IPS-NIHi7 (cell line): ENCODE measurements at regions not wholly inside any gene's neighbourhood (a gene's known extent, or its start where the extent isn't known, plus 50 kb on each side); places are given as distances from the start of the nearest gene placed in this dataset.
"Not testable (repeated sequence)": the region's sequence is repeated elsewhere in the genome, so short reads cannot be mapped to it uniquely, and the experiment has no call there.

Experiments
- DNase-seq: peaks from one replicate; pipeline ENCODE4 v3.0.0; 2012; ENCODE audit warnings: mixed read lengths; ENCODE audit errors: extremely low spot score

DNA sequence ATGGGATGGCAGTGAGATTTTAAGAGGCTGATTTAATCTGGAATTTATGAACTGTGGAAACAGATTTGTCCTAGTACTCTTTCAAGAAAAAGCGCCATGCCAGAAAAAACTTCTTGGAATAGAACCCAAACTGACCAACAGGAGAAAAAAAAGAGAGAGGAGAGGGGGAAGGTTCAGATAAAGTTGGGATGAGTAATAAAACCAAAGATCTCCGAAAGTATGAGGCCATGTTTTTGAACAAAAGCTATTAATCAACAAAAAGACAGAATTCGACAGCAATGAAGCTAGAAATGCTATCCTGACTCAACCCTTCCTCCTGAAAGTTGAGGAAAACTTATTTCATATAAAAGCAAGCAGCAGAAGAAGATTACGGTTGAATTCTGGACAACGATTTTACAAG lies 135.5 kb downstream of the CEMIP2 start:
- no peak for DNase-seq

DNA sequence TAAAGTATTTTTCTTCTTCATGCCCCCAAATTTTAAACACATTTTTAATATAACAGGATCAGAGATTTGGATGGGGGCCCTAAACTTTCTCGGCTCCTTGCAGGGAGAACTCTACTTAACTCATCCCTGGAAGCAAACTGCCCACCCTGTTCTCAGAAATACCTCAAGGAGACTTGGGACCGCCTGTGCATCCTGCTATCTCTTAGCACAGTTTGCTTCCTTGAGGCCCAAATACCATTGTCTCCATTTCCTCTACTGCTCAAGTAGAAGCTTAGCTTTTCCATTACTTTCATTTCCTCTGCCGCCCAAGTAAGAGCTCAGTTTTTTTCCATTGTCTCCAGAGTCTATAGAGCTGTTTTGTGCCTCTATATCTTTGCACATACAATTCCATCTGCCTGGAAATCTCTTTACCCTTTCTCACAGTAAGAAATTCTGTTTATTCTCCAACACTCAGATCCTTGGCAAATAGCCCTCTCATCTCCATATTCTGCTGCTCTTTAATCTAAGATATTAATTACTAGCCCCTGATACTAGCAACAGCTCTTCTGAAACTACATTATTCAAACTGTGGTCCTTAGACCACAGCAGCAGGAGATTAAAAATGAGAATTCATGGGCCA lies 137.8 kb downstream of the CEMIP2 start:
- no peak for DNase-seq

DNA sequence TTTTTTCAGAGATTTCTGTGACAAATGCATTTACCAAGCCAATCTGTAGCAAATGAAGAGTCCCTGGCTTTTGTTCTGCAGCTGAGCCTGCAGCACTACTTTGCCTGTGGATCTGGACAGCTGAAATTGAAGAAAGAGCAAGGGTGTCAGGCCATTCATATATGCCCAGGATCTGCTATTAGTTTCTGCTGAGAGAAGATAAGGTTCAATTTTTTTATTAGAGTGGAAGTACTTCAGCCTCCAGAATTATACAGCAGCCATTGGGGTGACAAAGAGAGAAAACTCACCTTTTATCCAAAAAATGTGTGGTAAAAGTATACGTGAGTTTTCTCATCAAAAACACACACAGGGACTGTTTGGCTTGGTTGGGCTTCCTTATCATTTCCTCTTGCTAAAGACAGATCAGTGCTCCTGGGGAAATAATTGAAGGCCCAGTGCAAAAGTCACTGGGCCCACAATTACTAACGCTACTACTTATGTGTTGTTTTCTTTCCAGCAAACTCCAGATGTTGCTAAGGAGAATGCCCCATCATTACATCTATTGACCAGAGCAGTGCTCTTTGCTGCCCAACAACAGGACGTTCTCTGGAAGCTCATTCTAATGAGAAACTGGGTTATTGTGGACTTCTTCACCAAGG lies 138.6 kb downstream of the CEMIP2 start:
- DNase-seq, result no peak

DNA sequence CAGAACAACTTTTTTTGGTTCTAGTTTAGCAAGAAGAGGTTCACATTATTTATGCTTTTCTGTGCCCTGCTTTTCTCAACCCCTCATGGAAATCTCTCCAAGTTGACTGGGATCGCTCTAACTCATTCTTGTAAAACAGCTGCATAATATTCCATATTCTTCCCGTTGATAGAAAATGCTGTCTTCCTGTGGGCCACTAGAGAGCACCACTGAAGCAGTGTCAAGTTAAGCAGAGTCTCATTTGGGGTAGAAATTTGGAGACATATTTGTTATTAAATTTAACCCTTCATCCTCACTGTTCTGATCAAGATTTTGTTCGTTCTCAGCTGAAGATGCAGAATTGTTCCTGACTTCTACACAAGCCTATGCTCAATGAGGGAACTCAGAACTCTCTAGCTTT lies 140.1 kb downstream of the CEMIP2 start:
- DNase-seq, result no peak

DNA sequence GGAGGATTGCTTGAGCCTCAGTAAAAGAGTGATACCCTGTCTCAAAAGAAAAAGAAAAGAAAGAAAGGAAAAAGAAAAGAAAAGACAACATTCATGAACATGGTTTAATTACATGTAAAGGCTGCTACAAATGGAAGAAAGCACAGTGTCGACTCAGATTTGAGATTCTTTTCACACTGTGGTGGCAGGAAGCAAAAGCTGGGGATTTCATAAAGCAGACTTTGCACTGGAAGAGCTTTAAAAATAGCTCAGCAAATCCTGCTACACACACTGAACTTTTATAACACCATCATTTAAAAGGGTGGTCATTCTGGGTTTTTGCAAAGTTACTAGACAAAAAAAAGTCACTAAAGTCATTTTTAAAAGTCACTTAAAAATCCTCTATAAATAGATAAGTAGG lies 140.8 kb downstream of the CEMIP2 start:
- DNase-seq, result no peak

DNA sequence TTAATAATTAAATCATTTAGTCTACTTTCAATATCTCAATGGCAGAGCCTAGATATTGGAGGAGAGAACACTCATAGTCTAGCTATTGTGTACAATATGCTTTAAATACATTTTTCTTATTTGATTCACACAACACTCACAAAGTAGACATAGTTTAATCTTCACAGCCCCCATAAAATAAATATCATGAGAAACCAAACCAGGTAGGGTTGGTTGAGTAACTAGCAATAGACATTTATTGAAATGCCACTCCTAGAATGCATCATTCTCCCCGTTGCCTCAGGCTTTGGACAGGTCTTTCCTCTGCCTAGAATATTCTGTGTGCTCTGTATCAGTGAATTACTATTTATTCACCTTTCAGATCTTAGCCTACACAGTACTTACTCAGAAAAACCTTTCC lies 141.9 kb downstream of the CEMIP2 start:
- no peak for DNase-seq

DNA sequence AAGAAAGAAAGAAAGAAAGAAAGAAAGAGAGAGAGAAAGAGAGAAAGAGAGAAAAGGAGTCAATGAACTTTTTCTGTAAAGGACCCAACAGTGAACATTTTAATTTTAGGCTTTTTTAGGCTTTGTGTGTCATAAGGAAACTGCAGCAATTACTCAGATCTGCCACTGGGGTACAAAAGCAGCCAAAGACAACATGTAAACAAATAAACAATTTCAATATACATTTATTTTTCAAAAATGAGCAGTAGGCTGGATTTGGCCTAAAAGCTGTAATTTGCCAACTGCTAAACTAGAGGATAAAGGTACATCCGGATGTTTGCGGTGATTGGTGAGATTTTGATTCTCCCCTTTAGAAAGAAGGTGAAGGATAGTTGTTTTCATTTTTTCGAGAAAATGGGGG lies 143.6 kb downstream of the CEMIP2 start:
- no peak for DNase-seq

DNA sequence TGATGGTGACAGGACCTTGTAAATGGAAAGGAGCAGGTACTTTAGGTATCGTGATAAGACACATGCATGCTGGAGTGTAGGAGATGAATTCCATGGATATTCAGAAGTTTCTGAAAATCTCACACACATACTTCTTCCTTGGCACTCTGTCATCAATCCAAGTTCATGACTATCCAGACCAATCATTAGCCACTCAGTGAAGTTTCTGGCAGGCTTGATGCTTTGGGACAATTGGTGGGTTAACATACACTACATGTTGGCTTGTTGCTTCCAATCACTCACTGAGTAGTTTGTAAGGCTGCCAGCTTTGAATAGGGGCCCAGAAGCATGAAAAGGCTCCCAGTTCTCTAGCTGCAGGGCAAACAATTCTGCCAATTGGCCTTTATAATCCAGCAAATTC lies 147.6 kb downstream of the CEMIP2 start:
- no peak for DNase-seq

DNA sequence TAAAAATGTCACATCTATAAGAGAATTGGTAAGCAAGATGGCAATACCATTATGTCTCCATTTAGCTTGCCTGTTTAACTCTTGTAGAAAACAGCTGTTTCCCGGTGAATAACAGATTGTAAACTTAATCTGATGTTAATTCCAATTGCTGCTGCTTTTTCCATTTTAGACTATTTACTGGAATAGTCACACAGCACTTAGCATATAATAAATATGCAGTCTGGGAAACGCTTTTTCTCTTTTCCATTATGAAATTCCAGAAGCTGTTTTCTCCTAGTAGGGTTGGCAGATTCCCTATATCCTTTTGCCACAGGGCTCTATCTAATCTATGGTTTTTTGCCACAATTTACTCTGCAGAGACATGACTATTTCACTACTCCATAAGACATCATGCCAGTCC lies 148.0 kb downstream of the CEMIP2 start:
- no peak for DNase-seq

DNA sequence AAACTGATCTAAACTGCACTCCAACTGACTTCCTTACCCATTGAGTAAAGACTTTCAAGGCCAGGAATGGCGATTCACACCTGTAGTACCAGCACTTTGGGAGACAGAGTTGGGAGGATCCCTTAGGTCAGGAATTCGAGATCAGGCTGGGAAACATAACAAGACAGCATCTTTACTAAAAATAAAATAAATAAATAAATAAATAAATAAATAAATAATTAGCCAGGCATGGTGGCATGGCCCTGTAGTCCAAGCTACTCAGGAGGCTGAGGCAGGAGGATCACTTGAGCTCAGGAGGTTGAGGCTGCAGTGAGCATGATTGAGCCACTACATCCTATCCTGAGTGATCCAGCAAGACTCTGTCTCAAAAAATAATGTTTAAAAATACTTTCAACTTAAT lies 148.4 kb downstream of the CEMIP2 start:
- no peak for DNase-seq

DNA sequence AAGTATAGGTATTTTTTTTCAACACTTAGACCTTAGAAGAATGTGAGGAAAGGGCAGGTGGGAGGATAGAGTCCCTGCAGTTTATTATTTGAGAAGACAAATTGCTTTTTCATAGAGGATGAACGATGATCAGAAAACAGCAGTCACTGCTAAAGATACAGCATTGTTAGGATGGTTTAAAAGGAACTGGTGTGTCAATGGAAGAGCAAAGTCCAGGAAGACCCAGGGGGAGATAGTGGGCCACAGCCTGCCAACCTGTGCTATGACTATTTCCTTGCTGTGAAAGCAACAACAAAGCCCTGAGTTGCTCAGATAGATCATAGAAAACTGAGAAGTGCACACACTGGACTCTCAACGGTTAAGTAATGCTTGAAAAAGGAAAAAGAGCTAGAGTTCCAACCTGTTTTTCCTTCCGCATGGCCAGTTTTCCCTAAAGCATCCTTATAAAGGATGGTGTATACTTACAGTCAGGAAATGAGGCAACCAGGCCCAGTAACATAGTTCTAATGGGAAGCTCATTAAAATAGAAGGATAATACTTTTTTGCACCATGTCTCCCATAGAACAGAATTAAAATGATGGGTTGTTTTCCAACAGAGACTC lies 153.8 kb downstream of the CEMIP2 start:
- DNase-seq, result no peak

DNA sequence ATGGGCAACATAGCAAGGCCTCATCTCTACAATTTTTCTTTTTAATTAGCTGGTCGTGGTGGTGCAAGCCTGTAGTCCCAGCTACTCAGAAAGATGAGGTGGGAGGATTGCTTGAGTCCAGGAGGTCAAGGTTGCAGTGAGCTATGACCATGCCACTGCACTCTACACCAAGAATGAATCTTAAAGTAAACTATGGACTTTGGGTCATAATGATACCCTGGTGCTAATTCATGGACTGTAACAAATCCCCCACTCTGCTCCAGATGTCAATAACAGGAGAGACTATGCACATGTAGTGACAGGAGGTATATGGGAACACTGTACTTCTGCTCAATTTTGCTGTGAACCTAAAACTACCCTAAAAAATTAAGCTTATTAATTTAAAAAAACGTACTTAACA lies 155.4 kb downstream of the CEMIP2 start:
- no peak for DNase-seq

DNA sequence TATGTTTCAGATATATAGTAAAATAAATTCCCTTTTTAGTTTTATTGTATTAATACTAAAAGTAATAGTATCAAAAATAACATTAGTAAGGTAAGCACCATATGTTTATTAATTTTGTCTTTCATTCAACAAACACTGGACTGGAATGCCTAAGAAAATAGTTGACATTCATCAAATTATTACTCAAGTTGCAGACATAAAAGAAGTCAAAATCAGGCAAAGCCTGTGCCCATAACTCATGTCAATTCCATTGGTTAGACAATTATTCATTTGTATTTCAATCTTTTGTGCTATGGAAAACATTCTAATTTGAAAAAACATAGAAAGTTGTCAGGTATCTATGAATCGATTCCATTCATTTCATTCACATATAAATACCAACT lies 158.9 kb downstream of the CEMIP2 start:
- DNase-seq, result no peak

DNA sequence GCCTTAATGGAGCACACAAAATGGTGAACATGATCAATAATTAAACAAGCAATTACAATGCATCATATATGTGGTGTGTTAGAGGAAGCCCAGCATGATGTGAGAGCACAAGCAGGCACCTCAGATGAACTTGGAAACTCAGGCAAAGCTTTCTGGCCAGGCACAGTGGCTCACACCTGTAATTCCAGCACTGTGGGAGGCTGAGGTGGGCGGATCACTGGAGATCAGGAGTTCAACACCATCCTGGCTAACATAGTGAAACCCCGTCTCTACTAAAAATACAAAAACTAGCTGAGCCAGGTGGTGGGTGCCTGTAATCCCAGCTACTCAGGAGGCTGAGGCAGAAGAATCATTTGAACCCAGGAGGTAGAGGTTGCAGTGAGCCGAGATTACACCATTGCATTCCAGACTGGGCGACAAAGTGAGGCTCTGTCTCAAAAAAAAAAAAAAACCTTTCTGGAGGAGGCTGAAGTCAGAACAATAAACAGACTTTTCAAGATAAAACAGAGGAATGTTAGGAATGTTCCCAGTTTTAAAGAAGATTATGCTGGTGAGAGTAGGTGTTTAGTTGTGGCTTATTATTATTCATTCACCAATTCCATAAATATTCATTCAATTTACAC lies 159.4 kb downstream of the CEMIP2 start:
- DNase-seq, result no peak

DNA sequence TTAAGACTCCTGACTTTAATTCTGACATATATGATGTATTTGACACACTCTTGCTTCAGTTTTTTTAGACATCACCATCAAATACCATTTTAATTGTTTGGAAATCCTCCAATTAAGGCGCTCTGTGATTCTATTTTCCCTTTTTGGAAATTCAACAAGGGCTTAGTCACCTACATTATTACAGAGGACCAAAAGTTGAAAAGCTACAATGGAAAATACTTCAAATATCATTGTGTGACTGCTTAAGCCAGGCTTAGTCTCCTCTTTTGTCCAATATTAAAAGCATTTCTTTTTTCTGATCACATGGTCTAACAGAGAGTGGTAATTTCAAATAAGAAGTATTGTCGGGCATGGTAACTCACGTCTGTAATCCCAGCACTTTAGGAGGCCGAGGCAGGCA lies 160.3 kb downstream of the CEMIP2 start:
- no peak for DNase-seq

DNA sequence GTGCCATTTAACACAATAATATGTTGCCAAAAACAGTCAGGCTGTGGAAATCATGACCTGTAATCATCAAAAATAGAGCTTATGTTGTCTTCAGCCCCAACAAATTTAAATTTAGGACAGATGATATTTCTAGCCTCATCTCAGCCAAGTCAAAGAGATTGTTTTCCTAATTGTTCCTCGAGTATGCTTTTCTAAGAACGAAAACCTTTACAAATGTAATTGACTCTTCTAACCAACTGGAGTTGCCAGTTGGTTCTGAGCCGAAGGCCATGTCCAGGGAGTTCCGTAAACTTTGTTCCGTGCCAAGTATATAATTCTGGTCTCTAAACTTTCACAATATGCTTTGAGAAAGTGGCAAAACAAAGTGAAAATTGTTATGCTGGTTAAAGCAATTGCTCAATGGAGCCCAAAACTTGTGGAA lies 160.8 kb downstream of the CEMIP2 start:
- DNase-seq, result no peak

DNA sequence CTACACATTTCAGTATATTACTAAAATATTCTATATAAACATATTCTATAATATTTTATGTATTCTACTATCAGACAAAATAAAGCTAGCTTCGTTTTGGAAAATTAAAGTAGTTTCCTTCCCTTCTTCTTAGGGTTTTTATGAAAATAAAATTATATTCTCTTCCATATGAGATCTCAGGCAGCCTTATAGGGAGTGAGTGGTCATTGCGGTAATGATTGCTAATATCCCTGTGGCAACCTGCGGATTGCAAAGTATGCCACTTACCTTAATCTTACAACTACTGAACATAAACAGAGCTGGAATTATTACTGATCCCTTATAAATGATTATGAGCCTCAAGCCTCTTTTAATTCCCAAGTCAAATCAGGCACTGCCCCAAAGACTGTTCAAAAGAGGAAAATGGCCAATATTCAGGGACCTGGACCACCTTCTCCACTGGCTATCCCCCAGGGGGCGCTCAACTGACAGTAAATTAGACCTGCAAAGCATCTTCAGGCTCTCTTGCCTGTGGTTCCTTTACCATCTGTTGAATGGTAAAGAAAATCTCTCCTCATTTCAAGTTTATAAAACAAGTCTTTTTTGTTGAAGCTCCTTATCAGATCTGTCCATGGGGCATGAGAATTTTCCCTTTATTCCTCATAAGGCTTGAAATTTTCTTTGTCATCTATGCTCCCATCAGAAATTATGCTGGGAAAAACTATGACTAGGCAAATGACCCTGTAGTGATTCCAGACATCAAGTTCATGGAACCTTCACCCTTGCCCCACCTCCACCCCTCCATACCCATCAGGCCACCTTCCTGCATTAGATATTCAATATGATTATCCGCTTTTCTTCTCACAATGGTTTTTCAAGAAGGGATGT lies 163.9 kb downstream of the CEMIP2 start:
- peak; percentile 79 for DNase-seq

DNA sequence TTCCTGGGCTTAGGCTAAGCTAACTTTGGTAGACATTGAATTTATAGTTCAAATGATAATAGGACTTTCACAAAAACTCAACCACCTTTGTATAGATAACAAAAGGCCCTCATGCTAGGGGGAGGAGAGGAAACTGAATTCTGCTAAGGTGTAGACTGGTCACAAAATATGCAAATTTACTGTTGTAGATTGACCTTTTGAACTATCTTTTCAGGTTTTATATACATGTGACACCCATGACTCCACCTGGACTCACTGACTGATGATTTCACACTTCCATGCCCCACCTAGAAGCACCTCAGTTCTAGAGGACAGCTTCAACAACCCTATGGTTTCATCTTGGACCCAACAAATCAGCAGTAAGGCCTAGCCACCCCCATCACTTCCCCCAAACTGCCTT lies 165.7 kb downstream of the CEMIP2 start:
- no peak for DNase-seq

DNA sequence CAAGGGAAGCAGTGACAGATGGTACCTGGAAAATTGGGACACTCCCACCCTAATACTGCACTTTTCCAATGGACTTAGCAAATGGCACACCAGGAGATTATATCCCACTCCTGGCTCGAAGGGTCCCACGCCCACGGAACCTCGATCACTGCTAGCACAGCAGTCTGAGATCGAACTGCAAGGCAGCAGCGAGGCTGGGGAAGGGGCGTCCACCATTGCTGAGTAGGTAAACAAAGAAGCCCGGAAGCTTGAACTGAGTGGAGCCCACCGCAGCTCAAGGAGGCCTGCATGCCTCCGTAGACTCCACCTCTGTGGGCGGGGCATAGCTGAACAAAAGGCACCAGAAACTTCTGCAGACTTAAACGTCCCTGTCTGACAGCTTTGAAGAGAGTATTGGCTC lies 172.6 kb downstream of the CEMIP2 start:
- DNase-seq, result not testable (repeated sequence)

DNA sequence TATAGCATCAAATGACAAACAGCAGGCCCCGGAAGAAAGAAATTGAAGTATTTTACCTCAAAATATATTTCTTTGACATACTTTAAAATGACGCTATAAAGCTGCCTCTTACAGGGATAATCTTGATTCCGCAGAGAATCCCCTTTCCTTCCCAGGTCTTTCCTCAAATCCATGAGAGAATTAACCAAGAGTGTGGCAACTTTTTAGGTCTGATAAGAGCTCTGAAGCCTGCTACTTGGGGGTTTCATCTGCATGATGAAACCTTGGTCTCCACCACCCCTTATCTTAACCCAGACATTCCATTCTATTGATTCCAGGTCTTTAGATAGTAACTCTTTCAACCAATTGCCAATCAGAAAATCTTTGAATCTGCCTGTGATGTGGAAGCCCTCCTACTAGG lies 173.8 kb downstream of the CEMIP2 start:
- DNase-seq, result no peak

DNA sequence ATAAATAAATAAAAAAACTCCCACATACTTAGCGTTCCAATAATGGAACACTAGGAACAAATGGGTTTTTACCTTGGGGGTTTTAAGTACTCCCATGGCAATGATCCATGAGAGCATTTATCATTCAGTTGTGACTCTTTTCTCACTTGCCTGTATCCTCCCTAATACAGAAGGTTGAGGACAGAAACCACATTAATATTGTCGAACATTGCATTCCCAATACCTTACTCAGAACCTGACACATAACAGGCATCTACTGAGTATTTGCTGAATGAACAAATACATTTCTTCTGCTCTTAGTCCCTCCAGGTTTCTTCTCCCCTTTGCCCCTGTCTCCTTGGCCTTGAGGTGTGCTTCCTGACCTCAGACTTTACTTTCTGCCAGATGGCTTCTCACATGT lies 175.9 kb downstream of the CEMIP2 start:
- DNase-seq, result no peak

DNA sequence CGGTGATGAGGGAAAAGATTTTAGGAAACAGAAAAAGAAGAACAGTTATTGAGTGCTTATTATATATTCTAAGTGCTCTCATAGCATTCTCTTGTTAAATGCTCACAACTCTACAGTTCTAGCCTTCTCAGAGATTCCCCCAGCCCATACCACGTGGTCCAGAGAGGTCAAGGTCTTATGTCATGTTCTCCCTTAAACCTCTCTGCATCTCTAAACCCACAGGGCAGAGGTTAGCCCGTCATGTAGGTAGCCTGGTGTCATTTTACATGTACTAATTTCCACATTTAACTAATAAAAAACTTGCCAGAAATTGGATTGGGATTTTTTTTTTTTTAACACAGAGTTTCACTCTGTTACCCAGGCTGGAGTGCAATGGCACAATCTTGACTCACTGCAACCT lies 178.0 kb downstream of the CEMIP2 start:
- DNase-seq, result no peak
